ENCODE measurements at regions not wholly inside any gene's neighbourhood (a gene's known extent, or its start where the extent isn't known, plus 50 kb on each side); places are given as distances from the start of the nearest gene placed in this dataset.
"Not testable (repeated sequence)": the region's sequence is repeated elsewhere in the genome, so short reads cannot be mapped to it uniquely, and the experiment has no call there.

- DNase-seq: no peak
Observed at GRCh38 chr11:70551351-70552166, 153.2 kb downstream of the CTTN start.

DNA sequence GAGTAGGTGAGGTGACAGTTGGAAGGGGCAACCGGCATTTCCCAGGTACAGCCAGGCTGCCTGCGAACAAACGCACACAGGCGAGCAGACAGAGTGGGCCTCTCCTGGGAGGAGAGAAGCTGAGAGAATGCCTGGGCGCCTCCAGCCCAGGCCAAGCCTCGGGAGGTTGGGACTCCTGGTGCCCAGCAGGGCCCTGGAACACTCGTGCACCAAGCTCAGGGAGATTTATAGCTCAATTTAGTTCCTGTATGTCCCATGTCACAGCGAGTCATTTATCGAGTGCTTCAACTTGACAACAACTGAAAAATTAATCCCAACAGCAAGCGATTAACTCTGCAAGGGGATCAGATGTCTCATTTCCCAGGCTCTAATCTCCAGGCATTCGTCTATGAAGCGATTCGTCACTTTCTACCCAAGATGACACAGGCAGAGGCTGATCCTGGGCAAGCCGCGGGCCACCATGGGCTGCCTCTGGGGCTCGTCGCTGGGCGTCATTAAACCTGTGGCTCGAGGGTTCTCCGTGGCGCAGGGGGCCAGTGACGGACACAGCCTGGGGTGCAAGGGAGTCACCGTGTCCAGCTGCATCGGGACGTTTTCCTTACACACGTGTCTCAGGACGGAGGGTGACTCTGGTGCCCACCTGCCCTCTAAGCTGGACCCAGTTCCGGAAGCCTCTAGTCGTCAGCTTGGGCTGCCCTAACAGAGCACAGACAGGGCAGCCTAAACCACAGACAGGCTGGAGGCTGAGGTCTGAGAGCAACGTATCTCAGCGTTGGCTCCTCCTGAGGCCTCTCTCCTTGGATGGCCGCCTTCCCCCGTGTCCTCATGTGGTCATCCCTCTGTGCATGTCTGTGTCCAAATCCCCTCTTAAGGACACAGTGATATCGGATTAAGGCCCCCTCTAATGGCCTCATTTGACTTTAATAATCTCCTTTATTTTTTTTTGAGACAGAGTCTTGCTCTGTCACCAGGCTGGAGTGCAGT is 154.1 kb downstream of the CTTN start:
- no peak for DNase-seq

DNA sequence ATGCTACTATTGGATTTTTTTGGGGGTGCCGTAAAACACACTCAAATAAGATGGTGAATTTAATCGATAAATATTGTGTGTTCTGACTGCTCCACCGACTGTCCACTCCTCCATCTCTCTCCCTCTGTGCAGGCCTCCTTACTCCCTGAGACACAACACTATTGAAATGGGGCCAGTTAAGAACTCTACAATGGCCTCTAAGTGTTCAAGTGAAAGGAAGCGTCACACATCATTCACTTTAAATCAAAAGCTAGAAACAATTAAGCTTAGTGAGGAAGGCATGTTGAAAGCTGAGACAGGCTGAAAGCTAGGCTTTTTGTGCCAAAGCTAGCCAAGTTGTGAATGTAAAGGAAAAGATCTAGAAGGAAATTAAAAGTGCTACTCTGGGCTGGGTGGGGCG is 156.7 kb downstream of the CTTN start:
- DNase-seq: no peak

DNA sequence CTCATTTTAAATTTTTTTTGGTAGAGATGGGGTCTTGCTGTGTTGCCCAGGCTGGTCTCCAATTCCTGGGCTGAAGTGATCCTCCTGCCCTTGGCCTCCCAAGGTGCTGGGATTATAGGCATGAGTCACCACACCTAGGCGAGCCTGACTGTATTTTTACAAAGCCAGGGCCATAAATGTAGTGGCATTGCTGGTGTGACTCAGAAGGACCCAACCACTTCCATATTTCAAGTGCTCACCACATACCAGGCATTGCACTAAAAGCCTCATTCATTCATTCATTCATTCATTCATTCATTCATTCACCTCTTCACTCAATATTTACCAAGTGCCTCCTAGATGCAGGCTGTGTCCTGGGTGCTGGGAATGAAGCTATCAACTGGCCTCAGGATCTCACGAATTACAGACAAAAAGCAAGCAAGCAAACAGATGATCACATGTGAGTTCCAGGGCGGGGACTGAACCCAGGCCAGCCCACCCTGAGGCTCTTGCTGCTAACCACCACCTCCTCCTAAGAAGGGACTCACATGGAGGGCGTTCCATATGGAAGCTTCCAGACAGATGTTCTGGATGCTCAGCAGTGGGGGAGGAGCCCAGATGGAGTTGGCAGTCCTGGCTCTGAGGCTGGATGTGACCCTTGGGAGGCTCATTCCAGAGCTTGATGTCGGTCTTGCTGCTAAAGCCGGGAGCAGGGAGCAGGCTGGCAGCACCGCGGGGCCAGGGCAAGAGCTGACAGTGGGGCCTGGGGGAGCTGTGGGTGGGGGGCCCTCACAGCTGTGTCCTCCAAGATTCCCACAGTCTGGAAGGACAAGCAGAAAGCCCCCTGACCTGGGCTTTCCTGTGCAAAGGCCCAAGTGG is 158.8 kb downstream of the CTTN start:
- no peak for DNase-seq

- no peak for DNase-seq
Observed at GRCh38 chr11:70557742-70558485, 159.6 kb downstream of the CTTN start.

DNA sequence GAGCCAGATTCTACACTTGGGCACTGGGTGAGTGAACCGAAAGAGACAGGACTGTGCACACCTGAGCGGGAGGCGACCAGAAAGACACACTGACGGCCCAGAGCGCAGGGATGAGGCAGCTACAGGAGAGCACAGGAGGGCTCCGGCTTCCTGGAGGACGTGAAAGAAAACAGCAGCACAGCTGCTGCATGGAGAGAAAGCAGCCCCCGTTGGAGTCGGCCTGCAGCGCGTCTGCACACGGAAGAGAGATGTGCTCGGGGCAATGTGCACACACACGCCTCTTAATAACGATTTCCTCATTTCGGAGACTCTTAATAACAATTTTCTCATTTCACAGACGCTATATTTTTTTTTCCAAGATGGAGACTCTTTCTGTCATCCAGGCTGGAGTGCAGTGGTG is 160.4 kb downstream of the CTTN start:
- no peak for DNase-seq

GRCh38 chr11:70559516-70559915 is 161.2 kb downstream of the CTTN start:
- no peak for DNase-seq

DNA sequence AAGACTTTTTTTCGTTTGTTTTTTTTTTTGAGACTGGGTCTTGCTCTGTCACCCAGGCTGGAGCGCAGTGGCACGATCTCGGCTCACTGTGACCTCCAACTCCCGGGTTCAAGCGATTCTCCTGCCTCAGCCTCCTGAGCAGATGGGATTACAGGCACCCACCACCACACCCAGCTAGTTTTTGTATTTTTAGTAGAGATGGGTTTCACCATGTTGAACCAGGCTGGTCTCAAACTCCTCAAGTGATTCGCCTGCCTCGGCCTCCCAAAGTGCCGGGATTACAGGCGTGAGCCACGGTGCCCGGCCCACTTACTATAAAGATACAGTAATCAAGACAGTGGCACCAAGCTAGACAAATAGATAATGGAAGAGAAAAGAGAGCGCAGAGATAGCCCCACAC is 162.3 kb downstream of the CTTN start:
- DNase-seq: not testable (repeated sequence)

GRCh38 chr11:70566768-70567530 is 168.6 kb downstream of the CTTN start:
- no peak for DNase-seq

- no peak for DNase-seq
Observed at GRCh38 chr11:70567680-70568034, 169.3 kb downstream of the CTTN start.

DNA sequence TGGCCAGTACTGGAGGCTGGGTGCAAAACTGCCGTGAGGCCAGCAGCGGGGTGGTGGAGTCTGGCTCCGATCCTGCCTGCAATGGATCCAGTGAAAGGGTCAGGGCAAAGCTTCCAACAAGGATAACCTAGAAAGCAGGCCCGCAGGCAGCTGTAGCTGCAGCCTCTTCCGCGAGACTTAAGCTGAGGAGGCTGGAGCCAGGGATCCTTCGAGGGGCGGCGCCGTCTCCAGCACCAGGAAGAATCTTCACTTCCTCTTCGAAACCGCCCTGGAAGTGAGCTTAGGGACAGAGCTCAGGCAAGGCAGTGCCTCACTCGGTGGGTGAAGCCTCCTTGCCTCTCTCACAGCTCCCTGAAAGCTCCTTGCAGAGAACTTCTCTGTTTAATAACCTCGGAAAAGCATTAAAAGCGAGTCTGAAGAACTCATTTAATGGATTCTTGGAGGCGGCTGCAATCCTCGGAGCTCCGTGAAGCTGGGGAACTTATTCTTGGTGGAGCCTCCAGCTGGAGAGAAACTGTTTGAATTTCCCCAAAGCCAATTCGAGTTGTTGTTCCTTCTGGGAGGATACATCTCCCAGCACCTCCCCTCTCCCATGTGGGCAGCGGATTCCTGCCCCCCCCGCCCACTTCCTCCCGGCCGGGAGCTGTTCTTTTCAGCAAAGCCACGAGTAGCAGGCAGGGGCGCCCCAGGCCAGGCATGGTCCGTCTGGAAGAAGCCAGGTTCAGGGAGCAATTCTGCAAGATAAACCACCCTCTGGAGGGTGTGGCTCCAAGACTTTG is 169.9 kb downstream of the CTTN start:
- no peak for DNase-seq

DNA sequence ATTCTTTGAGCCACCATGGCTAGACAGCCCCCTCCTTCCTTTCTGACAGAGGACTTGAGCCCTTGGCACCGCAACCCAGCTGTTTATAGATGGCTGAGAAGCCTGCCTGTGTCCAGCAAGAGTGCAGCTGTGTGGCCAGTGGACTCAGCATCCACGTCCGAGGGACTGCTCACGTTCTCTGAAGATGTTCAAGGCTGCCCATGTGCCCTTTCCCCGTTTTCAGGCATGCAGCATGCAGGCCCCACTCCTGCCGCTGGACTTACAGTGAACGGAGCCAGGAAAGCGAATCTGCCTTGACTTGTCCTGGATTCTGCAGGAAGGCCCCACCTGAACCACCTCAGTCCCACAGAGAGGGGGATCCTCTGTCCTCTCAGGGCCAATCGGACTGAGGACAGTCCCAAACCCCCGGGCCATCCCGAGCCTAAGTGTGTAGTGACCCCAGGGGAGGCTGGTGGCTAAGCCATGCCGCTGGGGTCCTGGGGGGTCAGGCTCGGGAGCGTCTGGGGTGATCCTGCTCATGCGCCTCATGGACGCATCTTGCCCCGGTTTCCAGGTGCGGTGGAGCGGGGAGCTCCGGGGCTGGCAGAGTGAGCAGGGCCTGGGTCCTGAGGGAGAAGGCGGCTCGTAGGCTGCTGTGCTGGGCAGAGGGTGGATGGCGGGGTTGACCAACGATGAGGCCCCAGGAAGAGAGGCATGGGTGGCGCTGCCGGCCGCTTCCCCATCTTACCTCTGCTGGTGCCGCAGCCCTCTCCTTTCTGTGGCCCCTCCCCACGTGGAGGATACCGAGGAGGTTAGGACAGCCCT is 170.7 kb downstream of the CTTN start:
- DNase-seq: no peak

- DNase-seq: no peak
Observed at GRCh38 chr11:70569618-70569890, 171.2 kb downstream of the CTTN start.

GRCh38 chr11:70569996-70570692 is 171.8 kb downstream of the CTTN start:
- no peak for DNase-seq

- DNase-seq: no peak
Observed at GRCh38 chr11:70570693-70571395, 172.5 kb downstream of the CTTN start.

- DNase-seq: no peak
Observed at GRCh38 chr11:70572974-70573260, 174.6 kb downstream of the CTTN start.

- DNase-seq: no peak
Observed at GRCh38 chr11:70573701-70574151, 175.4 kb downstream of the CTTN start.

DNA sequence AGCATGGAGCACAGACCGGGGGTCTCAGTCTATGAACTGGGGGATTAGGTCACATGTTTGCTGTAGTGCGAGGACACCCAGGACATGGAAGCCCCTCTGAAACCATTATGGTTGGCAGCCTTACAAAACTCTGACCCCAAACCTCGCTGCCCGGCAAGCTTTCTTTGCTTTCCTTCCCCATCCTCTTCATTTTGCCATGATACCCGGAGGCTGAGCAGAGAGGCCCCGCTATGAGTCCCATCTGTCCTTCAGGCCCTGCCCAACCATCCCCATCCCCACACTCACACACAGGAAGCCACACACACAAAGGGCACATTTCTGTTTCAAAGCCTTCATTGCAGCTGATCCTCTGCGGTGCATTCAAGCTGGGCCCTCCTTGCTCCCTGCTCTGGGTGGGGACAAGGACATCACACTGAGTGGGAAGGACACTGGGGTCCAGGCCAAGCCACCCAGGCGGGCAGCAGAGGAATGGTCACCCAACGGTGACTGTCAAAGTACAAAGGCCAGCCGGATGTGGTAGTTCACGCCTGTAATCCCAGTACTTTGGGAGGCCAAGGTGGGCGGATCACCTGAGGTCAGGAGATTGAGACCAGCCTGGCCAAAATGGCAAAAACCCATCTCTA is 176.5 kb downstream of the CTTN start:
- no peak for DNase-seq
